Testis (tissue), 2 donors: ENCODE measurements at regions not wholly inside any gene's neighbourhood (a gene's known extent, or its start where the extent isn't known, plus 50 kb on each side); places are given as distances from the start of the nearest gene placed in this dataset.

Source experiments
- DNase-seq: peaks from one replicate; pipeline ENCODE4 v3.0.0-alpha.2; 2019
- H3K27ac ChIP-seq, 2 donors: fragments of 200-600 bp; sonication (generic); one replicate each; pipeline ENCODE4 v1.5.1; 2019
- H3K27me3 ChIP-seq: fragments of 200-600 bp; sonication (generic); one replicate; pipeline ENCODE4 v1.5.1; 2019
- H3K36me3 ChIP-seq: fragments of 200-600 bp; sonication (generic); one replicate; pipeline ENCODE4 v1.5.1; 2017; ENCODE audit warnings: low read depth; ENCODE audit errors: missing control alignments
- H3K4me1 ChIP-seq: fragments of 200-600 bp; sonication (generic); one replicate; pipeline ENCODE4 v1.5.1; 2019
- H3K4me3 ChIP-seq, 2 donors: fragments of 200-600 bp; sonication (generic); one replicate each; pipeline ENCODE4 v1.5.1; 2017 to 2019
- H3K9me3 ChIP-seq: fragments of 200-600 bp; sonication (generic); one replicate; pipeline ENCODE4 v1.5.1; 2017
- CTCF ChIP-seq, 3 experiments: fragments of 450-650 bp in 2 of 3; fragments of 200-600 bp in 1 of 3; sonication (generic) in 1 of 3; IDR thresholded peaks; one replicate each; pipeline ENCODE4 v1.5.1; 2016 to 2019; ENCODE audit warnings: antibody characterized with exemption in 3 of 3, mild to moderate bottlenecking in 2 of 3, moderate library complexity in 1 of 3
- POLR2A ChIP-seq: fragments of 450-650 bp; IDR thresholded peaks from one replicate; pipeline ENCODE4 v1.6.1; 2017; ENCODE audit warnings: antibody characterized with exemption, mild to moderate bottlenecking, moderate library complexity
- WGBS, 2 donors: methylation state at CpG; one replicate each; pipeline ENCODE4 v1.1.5; 2018; 5-methylcytosine and 5-hydroxymethylcytosine counted together
- intact Hi-C: fragments of 100-400 bp; cut with DNase I; formaldehyde crosslinking; loops from one replicate; pipeline ENCODE4 v1.15.1; 2023; ENCODE audit warnings: low total_unique reads

GRCh38 chr9:81145331-81145963 lies 543.9 kb downstream of the TLE1 start:
- Histone ChIP-seq H3K27ac (no peak overlapping the region), H3K9me3 (no peaks in the 10 kb centered on the region), H3K4me3 (no peak overlapping the region), H3K4me1 (no peaks in the 10 kb centered on the region), H3K27me3 (no peaks in the 10 kb centered on the region), H3K36me3 (no peaks in the 10 kb centered on the region)
- TF ChIP-seq CTCF (IDR thresholded peaks at IDR 0.05) (no peak), POLR2A (no peak)
- no peak for DNase-seq
- 54 to 70% methylated on average over 10 of the region's 10 CpGs for WGBS, 2 donors
- intact Hi-C loops: no loop called here

DNA sequence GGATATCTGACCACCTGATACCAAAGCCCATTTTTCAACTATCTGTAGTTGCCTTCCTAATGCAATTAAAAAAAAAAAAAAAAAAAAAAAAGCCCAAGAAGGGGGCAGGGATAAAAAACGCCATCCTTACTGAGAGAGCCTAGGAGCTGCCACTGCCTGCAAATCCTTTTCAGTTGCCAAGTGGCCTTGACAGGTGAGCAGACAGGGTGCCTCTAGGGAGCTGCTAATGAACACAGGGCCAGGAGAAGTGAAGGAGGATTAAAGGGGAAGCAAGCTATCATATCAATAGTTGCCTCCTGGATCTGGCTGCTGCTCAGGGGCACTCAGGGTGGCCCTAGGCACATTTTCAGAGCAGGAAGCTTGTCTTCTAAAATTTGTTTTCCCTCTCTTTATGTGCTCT lies 547.4 kb downstream of the TLE1 start:
- 50 to 62% methylated on average over 1 of the region's 1 CpG for whole genome bisulfite sequencing, 2 donors
- TF ChIP-seq CTCF (IDR thresholded peaks at IDR 0.05): no peak
- no peak for TF ChIP-seq POLR2A

DNA sequence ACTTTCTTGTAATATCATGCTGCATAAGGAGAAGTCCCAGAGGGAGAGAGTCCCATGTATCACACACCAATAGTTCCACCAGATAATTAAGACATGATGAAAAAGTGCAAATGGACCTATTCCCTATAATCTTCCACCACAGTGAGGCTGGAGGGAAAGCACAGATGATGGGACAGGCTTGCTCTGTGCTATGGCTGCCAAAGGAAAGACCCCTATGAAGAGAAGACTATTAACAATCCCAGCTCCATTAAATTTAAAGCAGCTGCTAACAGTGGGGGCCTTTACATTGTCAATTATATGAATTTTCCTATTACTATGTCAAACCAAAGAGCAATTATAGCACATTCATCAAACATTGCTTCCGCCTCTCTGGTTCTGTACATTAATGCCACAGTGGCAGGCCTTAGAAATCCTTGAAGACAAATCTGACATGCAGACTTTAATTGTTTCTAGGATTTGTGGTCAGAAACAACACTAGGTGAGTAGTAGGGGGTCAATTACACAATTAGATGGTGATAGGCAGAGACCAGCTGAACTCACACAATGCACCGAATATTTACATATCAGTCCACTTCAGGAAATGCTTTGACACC lies 551.3 kb downstream of the TLE1 start:
- Histone ChIP-seq H3K9me3 (no peaks in the 10 kb centered on the region), H3K4me3 (no peak overlapping the region), H3K27me3 (no peaks in the 10 kb centered on the region), H3K36me3 (no peaks in the 10 kb centered on the region), H3K27ac (no peak overlapping the region), H3K4me1 (no peaks in the 10 kb centered on the region)
- TF ChIP-seq POLR2A: no peak
- no peak for TF ChIP-seq CTCF (IDR thresholded peaks at IDR 0.05)
- WGBS, 2 donors: 87 to 94% methylated on average over 2 of the region's 2 CpGs
- DNase-seq: no peak
- intact Hi-C loops: no loop called here

More for the DNA sequence above, 547.4 kb downstream of the TLE1 start:
- Histone ChIP-seq H3K36me3 (no peaks in the 10 kb centered on the region), H3K27ac (no peak overlapping the region), H3K27me3 (no peaks in the 10 kb centered on the region), H3K9me3 (no peaks in the 10 kb centered on the region), H3K4me1 (no peaks in the 10 kb centered on the region), H3K4me3 (no peak overlapping the region)
- DNase-seq: no peak
- intact Hi-C loops: no loop called here

GRCh38 chr9:81132796-81133195 lies 556.6 kb downstream of the TLE1 start:
- intact Hi-C loops: no loop called here
- 65 to 74% methylated on average over 1 of the region's 1 CpG for WGBS, 2 donors
- H3K4me1 ChIP-seq: no peaks in the 10 kb centered on the region
- no peaks in the 10 kb centered on the region for H3K9me3 ChIP-seq
- DNase-seq: no peak
- TF ChIP-seq CTCF (IDR thresholded peaks at IDR 0.05): no peak
- TF ChIP-seq POLR2A: no peak
- H3K27me3 ChIP-seq: no peaks in the 10 kb centered on the region
- no peak overlapping the region for H3K4me3 ChIP-seq
- no peaks in the 10 kb centered on the region for H3K36me3 ChIP-seq
- H3K27ac ChIP-seq: no peak overlapping the region

- Histone ChIP-seq H3K9me3 (no peaks in the 10 kb centered on the region), H3K27me3 (no peaks in the 10 kb centered on the region), H3K4me3 (no peak overlapping the region), H3K27ac (no peak overlapping the region), H3K4me1 (no peaks in the 10 kb centered on the region), H3K36me3 (no peaks in the 10 kb centered on the region)
- intact Hi-C loops: no loop called here
- 53 to 68% methylated on average over 2 of the region's 2 CpGs for WGBS, 2 donors
- no peak for DNase-seq
- TF ChIP-seq CTCF (IDR thresholded peaks at IDR 0.05) (no peak), POLR2A (no peak)
These were observed 557.0 kb downstream of the TLE1 start for GRCh38 chr9:81132318-81132717.
